ENCODE measurements at regions not wholly inside any gene's neighbourhood (a gene's known extent, or its start where the extent isn't known, plus 50 kb on each side); places are given as distances from the start of the nearest gene placed in this dataset.

GRCh38 chrY:13167698-13168097, 263.0 kb downstream of the DDX3Y start:
- no peak for TF ChIP-seq POLR2A (IDR thresholded peaks at IDR 0.05)
- TF ChIP-seq CTCF (IDR thresholded peaks at IDR 0.05) = no peak
- no peak for TF ChIP-seq EP300 (IDR thresholded peaks at IDR 0.05)
- TF ChIP-seq POLR2AphosphoS5 (IDR thresholded peaks at IDR 0.05) = no peak

Measured in gastroesophageal sphincter (tissue), 3 donors.